SK-N-SH treated with all-trans-retinoic acid at 6 μM for 48 hours (cell line): ENCODE measurements at regions not wholly inside any gene's neighbourhood (a gene's known extent, or its start where the extent isn't known, plus 50 kb on each side); places are given as distances from the start of the nearest gene placed in this dataset.

Source experiments
- CSDC2 ChIP-seq: fragments of 250-450 bp; sonication (Bioruptor Pico); IDR thresholded peaks from 2 replicates; pipeline ENCODE4 v1.5.0; 2020; ENCODE audit warnings: mild to moderate bottlenecking, moderate library complexity
- OSR1 ChIP-seq: fragments of 250-450 bp; sonication (Bioruptor Pico); IDR thresholded peaks from 2 replicates; pipeline ENCODE4 v1.8.0; 2022; ENCODE audit warnings: moderate library complexity, mild to moderate bottlenecking, inconsistent platforms
- RARB ChIP-seq: fragments of 250-450 bp; sonication (Bioruptor Pico); IDR thresholded peaks from 2 replicates; pipeline ENCODE4 v1.8.0; 2021; ENCODE audit warnings: mild to moderate bottlenecking, moderate library complexity
- ZFP3 ChIP-seq: fragments of 250-450 bp; sonication (Bioruptor Pico); IDR thresholded peaks from 2 replicates; pipeline ENCODE4 v1.5.0; 2020; ENCODE audit warnings: mild to moderate bottlenecking, moderate library complexity

DNA sequence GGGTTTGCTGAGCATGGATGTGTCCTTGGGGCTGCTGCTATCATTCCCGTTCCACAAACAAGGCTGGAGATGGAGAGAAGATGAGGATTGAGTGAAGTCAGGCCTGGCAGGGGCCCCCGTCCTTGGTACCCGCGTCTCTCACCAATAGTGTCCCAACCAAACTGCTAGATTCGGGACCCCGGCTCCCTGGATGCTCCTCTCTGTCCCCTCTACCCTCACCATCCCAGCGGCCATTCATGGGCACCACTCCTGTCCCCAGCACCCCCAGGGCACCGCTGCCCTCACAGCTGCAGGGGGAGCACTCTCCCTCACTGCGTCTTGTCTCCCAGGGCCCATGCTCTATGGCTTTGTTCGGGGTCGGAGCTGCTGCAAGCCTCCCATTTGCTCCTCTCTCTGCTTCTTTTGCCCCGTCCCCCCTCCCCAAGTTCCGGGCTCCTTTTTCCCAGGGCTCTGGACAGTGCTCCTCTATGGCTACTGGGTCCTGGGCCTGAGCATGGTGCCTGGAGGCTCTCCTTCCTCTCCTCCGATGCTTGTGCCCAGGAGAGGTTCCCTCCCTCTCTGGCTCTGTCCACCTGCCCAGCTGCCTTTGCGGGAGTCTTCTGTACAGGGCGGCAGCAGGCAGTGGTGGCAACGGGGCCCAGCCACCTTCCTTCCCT, 219.5 kb downstream of the TEX29 start:
- no peak for TF ChIP-seq CSDC2 (CRISPR knock-in tag)
- TF ChIP-seq RARB (CRISPR knock-in tag): no peak
- TF ChIP-seq OSR1: no peak
- TF ChIP-seq ZFP3: no peak
